Astrocyte of the spinal cord (primary cell): ENCODE measurements at regions not wholly inside any gene's neighbourhood (a gene's known extent, or its start where the extent isn't known, plus 50 kb on each side); places are given as distances from the start of the nearest gene placed in this dataset.

ENCODE experiments used
- DNase-seq: peaks from one replicate; pipeline ENCODE4 v3.0.0; 2011; ENCODE audit warnings: low read depth, low spot score
- H3K4me3 ChIP-seq: 2 replicates; pipeline ENCODE4 v1.5.1; 2011; ENCODE audit warnings: low read depth, mild to moderate bottlenecking, low read length, moderate library complexity
- CTCF ChIP-seq: IDR thresholded peaks from 2 replicates; pipeline ENCODE4 v1.5.1; 2012; ENCODE audit warnings: low read depth, mild to moderate bottlenecking, low read length, inconsistent platforms
- in situ Hi-C: cut with HindIII; loops from 2 replicates; pipeline ENCODE4 v1.10.0; 2017; ENCODE audit warnings: low sequenced_read_pairs

GRCh38 chr14:97031530-97031929, 234.3 kb downstream of the VRK1 start:
- in situ Hi-C loops, result no loop called here
- TF ChIP-seq CTCF, result no peak
- no peak for DNase-seq
- H3K4me3 ChIP-seq, result no peak overlapping the region

GRCh38 chr14:97033556-97034081, 236.4 kb downstream of the VRK1 start:
- no peak for DNase-seq
- in situ Hi-C loops, result no loop called here
- no peak for TF ChIP-seq CTCF
- H3K4me3 ChIP-seq, result no peak overlapping the region

- in situ Hi-C loops, result no loop called here
- TF ChIP-seq CTCF, result no peak
Observed at GRCh38 chr14:97036086-97036852, 239.1 kb downstream of the VRK1 start.

DNA sequence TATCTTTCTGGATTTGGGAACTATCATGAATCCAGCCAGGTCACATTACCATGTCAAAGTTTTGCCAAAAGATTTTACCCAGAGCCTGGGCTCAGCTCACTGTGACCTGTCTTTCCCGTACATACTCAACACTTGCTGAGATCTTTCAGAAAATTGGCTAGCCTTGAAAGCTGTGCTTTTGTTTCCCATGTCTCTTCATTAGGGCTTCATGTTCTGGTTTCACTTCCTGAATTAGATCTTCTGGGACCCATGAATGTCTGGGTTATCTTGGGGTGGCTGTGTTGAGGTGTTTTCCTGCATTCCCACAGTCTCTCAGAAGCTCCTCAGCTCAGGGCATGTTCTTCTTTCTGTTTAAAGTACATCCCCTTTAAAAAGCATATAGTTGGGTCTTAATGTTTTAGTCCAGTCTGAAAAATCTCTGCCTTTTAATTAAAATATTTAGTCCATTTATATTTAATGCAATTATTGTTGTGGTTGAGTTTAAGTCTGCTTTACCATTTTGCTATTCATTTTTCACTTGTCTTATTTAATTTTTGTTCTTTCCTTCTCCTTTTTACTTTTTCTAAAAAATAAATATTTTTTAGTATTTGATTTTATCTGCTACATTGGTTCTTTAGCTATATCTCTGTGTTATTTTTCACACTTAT, 242.7 kb downstream of the VRK1 start:
- in situ Hi-C loops, result no loop called here
- no peak overlapping the region for H3K4me3 ChIP-seq
- no peak for TF ChIP-seq CTCF
- DNase-seq, result no peak

More at GRCh38 chr14:97036086-97036852, 239.1 kb downstream of the VRK1 start:
- DNase-seq, result no peak
- no peak overlapping the region for H3K4me3 ChIP-seq

DNA sequence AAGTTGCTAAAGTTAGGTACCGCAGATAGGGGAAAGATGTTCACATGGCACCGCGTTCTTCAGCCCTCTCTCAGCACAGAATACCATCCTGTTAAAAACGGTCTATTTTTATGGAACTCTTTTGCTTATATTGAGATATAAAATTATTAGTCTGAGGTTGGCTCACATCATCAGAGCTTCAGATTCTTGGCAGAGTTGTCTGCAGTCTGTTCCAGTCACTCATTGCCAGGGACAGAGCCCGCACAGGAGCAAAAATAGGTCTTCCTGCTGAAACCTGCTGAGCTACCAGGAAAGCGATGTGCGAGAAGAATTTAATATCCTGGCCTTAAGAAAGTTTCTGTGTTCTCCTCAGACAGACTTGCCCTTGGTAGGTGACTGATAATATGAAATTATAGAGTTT, 249.8 kb downstream of the VRK1 start:
- in situ Hi-C loops, result no loop called here
- H3K4me3 ChIP-seq, result no peak overlapping the region
- TF ChIP-seq CTCF, result no peak
- DNase-seq, result no peak

GRCh38 chr14:97052001-97052400, 254.8 kb downstream of the VRK1 start:
- in situ Hi-C loops, result no loop called here
- TF ChIP-seq CTCF, result no peak
- H3K4me3 ChIP-seq, result no peak overlapping the region
- DNase-seq, result no peak
